Stomach (tissue), 4 donors: ENCODE measurements at regions not wholly inside any gene's neighbourhood (a gene's known extent, or its start where the extent isn't known, plus 50 kb on each side); places are given as distances from the start of the nearest gene placed in this dataset.

Source experiments
- CTCF ChIP-seq, 7 experiments: fragments of 450-650 bp in 4 of 7; fragments of 200-600 bp in 3 of 7; sonication (generic) in 3 of 7; IDR thresholded peaks; one replicate each; pipeline ENCODE4 v1.5.1; 2016 to 2019; ENCODE audit warnings: antibody characterized with exemption in 7 of 7, control low read depth in 2 of 7, mild to moderate bottlenecking in 1 of 7
- POLR2A ChIP-seq, 4 donors: fragments of 450-650 bp; IDR thresholded peaks; one replicate each; pipeline ENCODE4 v1.6.1; 2016; ENCODE audit warnings: antibody characterized with exemption in 4 of 4, control low read depth in 2 of 4, mild to moderate bottlenecking in 1 of 4, moderate library complexity in 1 of 4

GRCh38 chr1:56423716-56424115 is 155.6 kb downstream of the PLPP3 start:
- TF ChIP-seq CTCF (IDR thresholded peaks at IDR 0.05) (no peak), POLR2A (IDR thresholded peaks at IDR 0.05) (no peak)
